ENCODE measurements at regions not wholly inside any gene's neighbourhood (a gene's known extent, or its start where the extent isn't known, plus 50 kb on each side); places are given as distances from the start of the nearest gene placed in this dataset.

GRCh38 chr7:42987648-42988214 lies 55.6 kb downstream of the MRPL32 start:
- DNase-seq (ENCODE audit: low spot score): no peak
- intact Hi-C loops (cut with DNase I): no loop called here

GRCh38 chr7:42991024-42991423 lies 58.8 kb downstream of the MRPL32 start:
- intact Hi-C loops (cut with DNase I): no loop called here
- DNase-seq (ENCODE audit: low spot score): no peak

GRCh38 chr7:42991913-42992591 lies 59.9 kb downstream of the MRPL32 start:
- DNase-seq (ENCODE audit: low spot score): no peak

GRCh38 chr7:42993038-42993437 lies 60.9 kb downstream of the MRPL32 start:
- intact Hi-C loops (cut with DNase I): no loop called here
- no peak for DNase-seq (ENCODE audit: low spot score)

More at GRCh38 chr7:42991913-42992591, 59.9 kb downstream of the MRPL32 start:
- intact Hi-C loops (cut with DNase I): no loop called here

GRCh38 chr7:42994096-42994495 lies 61.9 kb downstream of the MRPL32 start:
- intact Hi-C loops (cut with DNase I): no loop called here
- DNase-seq (ENCODE audit: low spot score): no peak

DNA sequence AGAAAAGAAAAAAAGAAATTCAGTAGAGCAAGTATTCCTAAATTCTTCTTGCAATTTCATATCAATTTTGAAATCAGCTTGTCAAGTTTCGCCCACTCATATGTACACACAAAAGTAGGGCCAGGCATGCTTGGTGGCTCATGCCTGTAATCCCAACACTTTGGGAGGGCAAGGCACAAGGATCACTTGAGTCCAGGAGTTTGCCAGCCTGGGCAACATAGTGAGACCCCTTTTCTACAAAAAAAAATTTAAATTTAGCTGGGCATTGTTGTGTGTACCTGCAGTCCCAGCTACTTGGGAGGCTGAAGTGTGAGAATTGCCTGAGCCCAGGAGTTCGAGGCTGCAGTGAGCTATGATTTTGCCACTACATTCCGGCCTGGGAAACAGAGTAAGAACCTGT lies 65.4 kb downstream of the MRPL32 start:
- intact Hi-C loops (cut with DNase I): loop anchor here in 1 of 2 donors (5.0 kb wide), 1 partner anchor 940 kb away; no protein-coding TSS in a partner anchor
- DNase-seq (ENCODE audit: low spot score): no peak

DNA sequence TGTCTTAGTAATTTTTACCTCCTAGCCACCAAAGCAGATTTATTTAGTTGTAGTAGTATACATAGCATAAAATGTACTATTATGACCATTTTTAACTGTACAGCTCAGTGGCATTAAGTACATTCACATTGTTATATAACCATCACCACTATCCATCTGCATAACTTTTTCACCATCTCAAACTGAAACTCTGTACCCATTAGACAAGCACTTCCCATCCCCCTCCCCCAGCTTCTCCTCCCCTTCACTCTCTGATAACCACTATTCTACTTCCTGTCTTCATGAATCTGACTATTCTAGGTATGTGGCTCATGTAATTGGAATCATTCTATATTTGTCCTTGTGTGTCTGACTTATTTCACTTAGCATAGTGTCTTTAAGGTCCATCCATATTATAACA lies 71.9 kb downstream of the MRPL32 start:
- DNase-seq (ENCODE audit: low spot score): no peak
- intact Hi-C loops (cut with DNase I): no loop called here

DNA sequence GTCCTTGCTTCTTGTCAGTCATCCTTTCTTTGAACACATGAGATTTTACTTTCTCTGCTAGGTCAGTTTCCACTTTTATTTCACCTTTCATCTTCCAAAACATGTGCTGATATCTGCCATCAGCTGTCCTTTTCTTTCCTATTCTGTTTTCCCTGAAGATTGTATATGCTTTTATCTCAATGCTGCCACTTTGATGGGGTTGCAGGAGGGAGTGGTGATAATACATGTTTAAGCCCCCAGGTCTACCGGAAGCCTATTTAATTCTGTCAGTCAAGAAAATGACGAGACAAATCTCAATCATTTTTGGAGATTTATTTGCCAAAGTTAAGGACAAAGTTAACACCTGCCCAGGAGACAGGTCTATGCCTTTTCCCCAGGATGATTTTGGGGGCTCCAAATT lies 73.8 kb downstream of the MRPL32 start:
- intact Hi-C loops (cut with DNase I): no loop called here
- DNase-seq (ENCODE audit: low spot score): no peak

DNA sequence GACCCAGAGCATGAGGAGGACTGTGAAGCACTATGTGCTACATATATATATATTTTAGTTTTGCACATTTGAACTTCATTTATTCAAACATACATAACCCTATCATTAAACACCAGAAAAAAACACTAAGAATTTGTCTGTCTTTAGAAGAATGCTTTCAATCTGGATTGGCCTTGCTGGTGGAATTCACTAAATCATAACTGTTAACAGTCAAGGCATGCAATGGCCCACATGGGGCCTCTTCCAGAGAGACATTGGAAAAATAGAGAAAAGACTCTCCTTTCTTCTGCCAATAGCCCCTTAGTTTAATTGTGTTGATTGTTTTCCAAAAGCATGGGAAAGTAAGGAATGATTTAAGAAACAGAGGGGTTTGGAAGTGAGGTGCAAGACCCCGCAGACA lies 77.9 kb downstream of the MRPL32 start:
- DNase-seq (ENCODE audit: low spot score): no peak
- intact Hi-C loops (cut with DNase I): no loop called here

DNA sequence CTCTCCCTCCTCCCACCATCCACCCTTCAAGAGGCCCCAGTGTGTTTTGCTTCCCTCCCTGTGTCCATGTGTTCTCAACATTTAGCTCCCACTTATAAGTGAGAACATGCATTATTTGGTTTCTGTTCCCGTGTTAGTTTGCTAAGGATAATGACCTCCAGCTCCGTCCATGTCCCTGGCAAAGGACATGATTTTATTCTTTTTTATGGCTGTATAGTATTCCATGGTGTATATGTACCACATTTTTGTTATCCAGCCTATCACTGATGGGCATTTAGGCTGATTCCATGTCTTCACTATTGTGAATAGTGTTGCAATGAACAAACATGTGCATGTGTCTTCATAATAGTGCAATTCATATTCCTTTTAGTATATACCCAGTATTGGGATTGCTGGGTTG lies 79.7 kb downstream of the MRPL32 start:
- DNase-seq (ENCODE audit: low spot score): no peak
- intact Hi-C loops (cut with DNase I): no loop called here

DNA sequence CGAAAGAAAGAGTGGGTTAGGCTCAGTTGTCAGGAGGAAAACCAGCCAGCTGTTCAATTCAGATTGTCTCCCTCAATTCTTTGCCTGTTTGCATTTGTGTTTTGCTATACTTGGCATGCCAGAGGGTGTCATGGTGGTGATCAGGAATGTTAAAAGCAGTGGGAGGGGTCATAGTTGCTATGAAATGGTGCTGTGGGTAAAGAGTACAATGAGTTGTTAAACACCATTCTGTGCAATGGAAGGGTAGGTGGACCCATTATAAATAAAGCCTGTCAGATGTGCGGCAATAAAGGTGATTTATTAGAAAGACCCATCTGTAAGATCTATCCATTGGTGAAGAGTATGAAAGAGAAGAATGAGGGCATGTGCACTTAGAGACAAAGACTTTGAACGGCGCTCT lies 82.2 kb downstream of the MRPL32 start:
- no peak for DNase-seq (ENCODE audit: low spot score)
- intact Hi-C loops (cut with DNase I): no loop called here

GRCh38 chr7:43015301-43015700 lies 83.1 kb downstream of the MRPL32 start:
- no peak for DNase-seq (ENCODE audit: low spot score)
- intact Hi-C loops (cut with DNase I): no loop called here

GRCh38 chr7:43018446-43018845 lies 86.3 kb downstream of the MRPL32 start:
- intact Hi-C loops (cut with DNase I): no loop called here
- DNase-seq (ENCODE audit: low spot score): no peak

GRCh38 chr7:43021431-43021830 lies 89.3 kb downstream of the MRPL32 start:
- no peak for DNase-seq (ENCODE audit: low spot score)
- intact Hi-C loops (cut with DNase I): no loop called here

DNA sequence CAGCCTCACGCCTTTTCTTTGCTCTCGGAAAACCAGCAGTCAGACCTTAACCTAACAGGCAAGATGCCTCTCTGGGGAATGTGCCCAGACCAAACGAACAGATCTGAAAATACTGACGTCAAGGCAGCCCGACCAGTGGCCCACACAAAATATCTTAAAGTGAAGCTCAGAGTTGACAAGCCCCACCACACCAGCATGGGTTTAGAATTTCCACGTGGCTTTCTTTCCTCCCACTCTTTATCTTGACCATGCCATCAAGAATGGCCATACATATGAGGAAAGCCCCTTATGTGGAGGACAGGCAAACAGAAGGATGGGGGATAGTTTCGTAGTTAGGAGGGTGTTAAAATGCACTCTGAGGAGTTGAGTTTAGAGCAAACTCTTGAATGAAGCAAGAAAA lies 89.8 kb downstream of the MRPL32 start:
- no peak for DNase-seq (ENCODE audit: low spot score)
- intact Hi-C loops (cut with DNase I): no loop called here

GRCh38 chr7:43033369-43033768 lies 79.1 kb upstream of the HECW1 start:
- intact Hi-C loops (cut with DNase I): no loop called here

DNA sequence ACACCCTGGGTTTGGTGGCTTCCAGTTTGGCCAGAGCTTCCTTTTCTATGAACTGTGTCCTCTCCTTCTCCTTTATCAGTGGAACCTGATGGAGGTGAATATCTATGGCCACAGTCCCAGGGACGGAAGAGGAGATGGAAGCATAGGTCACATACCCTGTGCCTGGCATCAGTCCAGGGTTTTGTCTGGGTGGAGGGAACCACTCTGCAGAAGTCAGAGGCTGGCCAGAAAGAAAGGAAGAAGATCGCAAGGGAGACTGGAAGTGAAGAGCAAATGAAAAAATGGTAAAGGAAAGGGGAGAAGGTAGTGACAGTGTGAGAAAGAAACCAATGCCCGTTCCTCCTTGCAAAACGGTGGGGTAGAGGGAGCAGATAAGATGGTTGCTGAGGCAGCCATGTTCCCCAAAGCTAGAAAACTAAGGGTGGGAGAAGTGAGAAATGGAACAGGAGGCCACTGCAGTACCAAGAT lies 77.9 kb upstream of the HECW1 start:
- DNase-seq (ENCODE audit: low spot score): no peak
- intact Hi-C loops (cut with DNase I): no loop called here

More at GRCh38 chr7:43033369-43033768, 79.1 kb upstream of the HECW1 start:
- no peak for DNase-seq (ENCODE audit: low spot score)

GRCh38 chr7:43037531-43037930 lies 74.9 kb upstream of the HECW1 start:
- intact Hi-C loops (cut with DNase I): no loop called here
- no peak for DNase-seq (ENCODE audit: low spot score)

GRCh38 chr7:43038254-43038653 lies 74.2 kb upstream of the HECW1 start:
- no peak for DNase-seq (ENCODE audit: low spot score)
- intact Hi-C loops (cut with DNase I): no loop called here

GRCh38 chr7:43039346-43039745 lies 73.1 kb upstream of the HECW1 start:
- intact Hi-C loops (cut with DNase I): no loop called here
- no peak for DNase-seq (ENCODE audit: low spot score)

DNA sequence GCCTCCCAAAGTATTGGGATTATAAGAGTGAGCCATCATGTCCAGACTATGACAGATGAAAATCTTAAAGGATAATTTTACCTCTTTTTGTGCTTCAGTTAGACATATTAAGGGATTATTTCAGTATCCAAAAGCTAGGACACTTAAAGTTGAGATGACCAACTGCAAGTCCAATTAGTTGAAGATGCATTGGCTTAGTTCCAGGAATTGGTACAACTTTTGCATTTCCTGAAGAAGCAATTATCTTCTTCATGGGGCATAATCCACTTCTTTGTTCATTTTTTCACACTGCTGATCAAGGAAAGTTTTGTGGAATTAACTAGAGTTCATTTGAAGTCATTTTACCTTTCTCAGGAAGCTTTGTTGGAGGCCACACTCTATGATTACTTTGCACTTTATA lies 72.0 kb upstream of the HECW1 start:
- DNase-seq (ENCODE audit: low spot score): no peak
- intact Hi-C loops (cut with DNase I): no loop called here
